Activated CD8-positive, alpha-beta T cell treated with anti-CD3 and anti-CD28 coated beads for 36 hours (primary cell): ENCODE measurements at regions not wholly inside any gene's neighbourhood (a gene's known extent, or its start where the extent isn't known, plus 50 kb on each side); places are given as distances from the start of the nearest gene placed in this dataset.
"Not testable (repeated sequence)": the region's sequence is repeated elsewhere in the genome, so short reads cannot be mapped to it uniquely, and the experiment has no call there.

Source experiments
- ATAC-seq: fragments of 200-7000 bp; cut with Tn5 transposase; one replicate; pipeline ENCODE4 v1.10.0; 2021; ENCODE audit warnings: mild to moderate bottlenecking, moderate library complexity
- CTCF ChIA-PET: fragments of 350-600 bp; sonication (Branson Sonifier 250); formaldehyde crosslinking; loops from one replicate; lab custom pipeline; 2021; ENCODE audit warnings: antibody characterized with exemption; lab: Charles Lee
- POLR2A ChIA-PET: fragments of 350-600 bp; sonication (Branson Sonifier 250); formaldehyde crosslinking; loops from one replicate; lab custom pipeline; 2021; ENCODE audit warnings: antibody characterized with exemption; lab: Charles Lee
- DNase-seq: peaks from one replicate; pipeline ENCODE4 v3.0.0-alpha.2; 2020
- H3K27ac Mint-ChIP-seq: one replicate; pipeline ENCODE4 v1.8.0; 2021; ENCODE audit warnings: mild to moderate bottlenecking, mixed read lengths
- H3K27me3 Mint-ChIP-seq: one replicate; pipeline ENCODE4 v1.8.0; 2021; ENCODE audit warnings: mixed read lengths
- H3K36me3 Mint-ChIP-seq: one replicate; pipeline ENCODE4 v1.8.0; 2021; ENCODE audit warnings: low read depth, mixed read lengths
- H3K4me1 Mint-ChIP-seq: one replicate; pipeline ENCODE4 v1.8.0; 2021; ENCODE audit warnings: low read depth, mixed read lengths
- H3K4me3 Mint-ChIP-seq: one replicate; pipeline ENCODE4 v1.8.0; 2021; ENCODE audit warnings: mild to moderate bottlenecking, moderate library complexity, mixed read lengths
- H3K9me3 Mint-ChIP-seq: one replicate; pipeline ENCODE4 v1.8.0; 2021; ENCODE audit warnings: mixed read lengths
- CTCF ChIP-seq: fragments of 200-600 bp; IDR thresholded peaks from one replicate; pipeline ENCODE4 v1.8.0; 2022; ENCODE audit warnings: antibody characterized with exemption, mild to moderate bottlenecking
- intact Hi-C: fragments of 100-400 bp; cut with micrococcal nuclease; formaldehyde crosslinking; loops from one replicate; pipeline ENCODE4 v1.10.0; 2022

DNA sequence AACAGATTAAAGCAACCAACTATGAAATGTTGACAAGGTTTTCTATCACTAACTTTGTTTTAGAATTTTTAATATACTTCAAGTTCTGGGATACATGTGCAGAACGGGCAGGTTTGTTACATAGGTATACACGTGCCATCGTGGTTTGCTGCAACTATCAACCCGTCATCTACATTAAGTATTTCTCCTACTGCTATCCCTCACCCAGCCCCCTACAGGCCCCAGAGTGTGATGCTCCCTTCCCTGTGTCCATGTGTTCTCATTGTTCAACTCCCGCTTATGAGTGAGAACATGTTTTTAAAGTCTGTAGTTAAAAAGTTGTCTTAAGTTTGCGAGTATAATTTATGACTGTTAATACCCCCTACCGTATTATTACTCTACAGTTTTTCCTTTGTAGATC lies 844.3 kb upstream of the MANEA start:
- ChIA-PET POLR2A (no interaction called here), CTCF (no interaction called here)
- H3K4me1 Mint-ChIP-seq, result no peaks in the 10 kb centered on the region
- intact Hi-C loops, result no loop called here
- no peak for TF ChIP-seq CTCF
- DNase-seq, result no peak
- H3K9me3 Mint-ChIP-seq, result peaks cover 4% of the 10 kb centered on the region
- no peaks in the 10 kb centered on the region for H3K27me3 Mint-ChIP-seq
- no peaks in the 10 kb centered on the region for H3K36me3 Mint-ChIP-seq
- ATAC-seq, result no peak
- H3K4me3 Mint-ChIP-seq, result no peak overlapping the region
- H3K27ac Mint-ChIP-seq, result no peak overlapping the region

DNA sequence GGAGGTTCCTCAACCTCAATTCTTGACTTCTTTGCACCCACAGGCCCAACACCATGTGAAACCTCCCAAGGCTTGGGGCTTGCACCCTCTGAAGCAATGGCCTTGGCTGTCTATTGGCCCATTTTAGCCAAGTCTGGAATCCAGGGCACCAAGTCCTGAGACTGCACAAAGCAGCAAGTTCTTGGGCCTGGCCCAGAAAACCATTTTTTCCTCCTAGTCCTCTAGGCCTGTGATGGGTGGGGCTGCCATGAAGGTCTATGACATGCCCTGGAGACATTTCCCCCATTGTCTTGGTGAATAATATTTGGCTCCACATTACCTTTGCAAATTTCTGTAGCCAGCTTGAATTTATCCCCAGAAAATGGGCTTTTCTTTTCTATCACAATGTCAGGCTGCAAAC lies 849.6 kb upstream of the MANEA start:
- H3K4me3 Mint-ChIP-seq, result no peak overlapping the region
- H3K27ac Mint-ChIP-seq, result no peak overlapping the region
- H3K9me3 Mint-ChIP-seq, result peaks cover 19% of the 10 kb centered on the region
- H3K27me3 Mint-ChIP-seq, result no peaks in the 10 kb centered on the region
- DNase-seq (no peak), ATAC-seq (no peak)
- H3K36me3 Mint-ChIP-seq, result no peaks in the 10 kb centered on the region
- no peak for TF ChIP-seq CTCF
- H3K4me1 Mint-ChIP-seq, result no peaks in the 10 kb centered on the region
- ChIA-PET POLR2A (no interaction called here), CTCF (no interaction called here)
- intact Hi-C loops, result no loop called here

GRCh38 chr6:94721459-94721858 lies 855.9 kb upstream of the MANEA start:
- ATAC-seq (no peak), DNase-seq (no peak)
- Mint-ChIP-seq H3K4me3 (no peak overlapping the region), H3K36me3 (no peaks in the 10 kb centered on the region), H3K4me1 (no peaks in the 10 kb centered on the region), H3K27ac (no peak overlapping the region), H3K9me3 (peaks cover 13% of the 10 kb centered on the region), H3K27me3 (no peaks in the 10 kb centered on the region)
- CTCF ChIA-PET, result no interaction called here
- POLR2A ChIA-PET, result no interaction called here
- intact Hi-C loops, result no loop called here
- TF ChIP-seq CTCF, result no peak

DNA sequence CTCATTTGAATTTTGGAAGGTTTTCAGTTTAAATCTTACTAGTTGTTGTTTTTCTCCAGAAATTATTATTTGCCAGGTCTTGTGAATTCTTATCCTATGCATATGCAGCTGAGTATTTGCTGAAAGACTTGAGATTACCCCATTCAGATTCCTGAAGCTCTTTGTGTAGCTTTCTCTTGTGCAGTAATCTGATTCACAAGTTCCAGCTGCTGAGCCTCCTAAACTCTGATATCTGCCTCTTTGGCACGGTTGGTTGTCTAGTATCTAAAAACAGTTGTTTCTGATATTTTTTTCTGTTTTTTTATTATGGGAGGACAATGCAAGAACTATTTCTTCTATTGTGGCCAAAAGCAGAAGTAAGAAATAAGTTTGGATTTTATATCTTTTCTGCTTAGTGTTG lies 863.9 kb upstream of the MANEA start:
- ATAC-seq, result no peak
- ChIA-PET POLR2A (no interaction called here), CTCF (no interaction called here)
- no peaks in the 10 kb centered on the region for H3K4me1 Mint-ChIP-seq
- intact Hi-C loops, result no loop called here
- H3K9me3 Mint-ChIP-seq, result peaks cover under 1% of the 10 kb centered on the region
- H3K36me3 Mint-ChIP-seq, result no peaks in the 10 kb centered on the region
- H3K27me3 Mint-ChIP-seq, result no peaks in the 10 kb centered on the region
- no peak for TF ChIP-seq CTCF
- no peak overlapping the region for H3K27ac Mint-ChIP-seq
- no peak for DNase-seq
- H3K4me3 Mint-ChIP-seq, result no peak overlapping the region

DNA sequence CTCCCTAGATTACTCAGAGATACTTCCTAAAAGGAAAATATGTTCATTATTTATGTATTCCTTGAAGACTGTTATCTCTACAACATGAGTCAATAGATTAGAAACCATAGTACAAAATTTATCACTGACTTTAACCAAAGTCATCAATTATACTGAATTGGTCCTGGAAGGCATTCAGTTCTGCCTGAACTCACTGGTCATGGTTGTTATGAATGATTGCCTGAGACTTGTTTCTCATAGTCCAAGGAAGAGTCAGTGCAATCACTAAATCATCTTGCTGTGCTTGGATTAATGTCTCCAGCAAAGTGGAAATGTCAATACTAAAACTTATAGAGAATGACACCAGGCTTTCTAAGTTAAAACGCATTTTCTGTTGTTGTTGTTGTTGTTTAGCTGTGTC lies 878.6 kb upstream of the MANEA start:
- no peaks in the 10 kb centered on the region for H3K36me3 Mint-ChIP-seq
- no peak for TF ChIP-seq CTCF
- ChIA-PET POLR2A (no interaction called here), CTCF (no interaction called here)
- H3K4me1 Mint-ChIP-seq, result no peaks in the 10 kb centered on the region
- no peak overlapping the region for H3K27ac Mint-ChIP-seq
- DNase-seq, result no peak
- no peak for ATAC-seq
- peaks cover 6% of the 10 kb centered on the region for H3K9me3 Mint-ChIP-seq
- no peak overlapping the region for H3K4me3 Mint-ChIP-seq
- no peaks in the 10 kb centered on the region for H3K27me3 Mint-ChIP-seq
- intact Hi-C loops, result no loop called here

DNA sequence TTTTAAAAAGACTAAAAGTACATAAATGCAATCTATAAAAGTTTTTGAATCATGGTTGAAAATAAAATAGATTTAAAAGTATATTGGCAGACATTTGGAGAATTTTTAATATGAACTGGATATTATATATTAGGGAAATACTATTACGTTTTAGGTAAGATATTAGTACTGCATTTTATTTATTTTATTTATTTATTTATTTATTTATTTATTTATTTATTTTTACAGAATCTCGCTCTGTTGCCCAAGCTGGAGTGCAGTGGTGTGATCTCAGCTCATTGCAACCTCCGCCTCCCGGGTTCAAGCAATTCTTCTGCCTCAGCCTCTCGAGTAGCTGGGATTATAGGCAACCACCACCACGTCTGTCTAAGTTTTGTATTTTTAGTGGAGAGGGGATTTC lies 890.1 kb upstream of the MANEA start:
- ATAC-seq, DNase-seq, CTCF ChIA-PET, POLR2A ChIA-PET, H3K36me3 Mint-ChIP-seq, H3K27me3 Mint-ChIP-seq, intact Hi-C loops, H3K27ac Mint-ChIP-seq, H3K9me3 Mint-ChIP-seq, H3K4me1 Mint-ChIP-seq, H3K4me3 Mint-ChIP-seq: not testable (repeated sequence)
